Body of pancreas (tissue), 4 donors: ENCODE measurements at regions not wholly inside any gene's neighbourhood (a gene's known extent, or its start where the extent isn't known, plus 50 kb on each side); places are given as distances from the start of the nearest gene placed in this dataset.

Experiments
- CTCF ChIP-seq, 7 experiments: fragments of 450-650 bp in 4 of 7; fragments of 200-600 bp in 3 of 7; sonication (generic) in 3 of 7; IDR thresholded peaks; one replicate each; pipeline ENCODE4 v1.5.1; 2016 to 2019; ENCODE audit warnings: antibody characterized with exemption in 7 of 7
- POLR2A ChIP-seq, 3 donors: fragments of 450-650 bp; IDR thresholded peaks; one replicate each; pipeline ENCODE4 v1.6.1; 2016; ENCODE audit warnings: antibody characterized with exemption in 3 of 3, mild to moderate bottlenecking in 2 of 3

DNA sequence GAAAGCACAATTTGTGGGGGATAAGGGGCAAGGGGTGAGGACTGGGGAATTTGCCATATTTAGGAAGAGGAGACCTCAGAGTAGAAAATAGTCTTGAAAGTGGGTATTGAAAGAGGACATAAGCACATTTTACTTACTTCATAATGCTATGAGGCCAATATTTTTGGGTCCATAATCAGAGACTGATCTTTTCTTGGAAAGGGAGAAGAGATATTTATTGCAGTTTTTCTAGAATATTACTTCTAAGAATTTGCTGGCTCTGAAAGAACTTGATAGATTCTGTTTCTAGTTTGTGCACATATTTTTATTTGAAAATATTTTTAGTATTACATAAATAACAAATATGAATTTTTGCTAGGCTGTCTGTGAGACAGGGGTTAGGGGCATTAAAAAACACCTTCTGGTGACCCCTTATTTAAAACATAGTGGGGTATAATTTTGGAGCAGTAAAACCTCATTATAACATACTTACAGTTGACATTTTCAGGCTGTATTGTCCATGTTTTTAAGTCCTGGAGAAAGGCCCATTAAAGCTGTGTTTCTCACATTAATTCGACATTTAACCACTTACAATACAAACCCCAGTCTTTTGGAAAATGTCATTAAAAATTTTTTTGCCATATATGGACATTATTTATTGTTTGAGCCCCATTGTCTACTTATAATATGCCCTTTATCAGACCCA lies 118.9 kb upstream of the NFIB start:
- TF ChIP-seq CTCF (IDR thresholded peaks at IDR 0.05) (no peak), POLR2A (IDR thresholded peaks at IDR 0.05) (no peak)
